TTC549 (cell line): ENCODE measurements at regions not wholly inside any gene's neighbourhood (a gene's known extent, or its start where the extent isn't known, plus 50 kb on each side); places are given as distances from the start of the nearest gene placed in this dataset.
"Not testable (repeated sequence)": the region's sequence is repeated elsewhere in the genome, so short reads cannot be mapped to it uniquely, and the experiment has no call there.

ENCODE experiments used
- FAIRE-seq: peaks from 2 replicates; lab custom pipeline; 2012; peaks lifted over from hg19 to GRCh38; lab: Jason Lieb, UNC

DNA sequence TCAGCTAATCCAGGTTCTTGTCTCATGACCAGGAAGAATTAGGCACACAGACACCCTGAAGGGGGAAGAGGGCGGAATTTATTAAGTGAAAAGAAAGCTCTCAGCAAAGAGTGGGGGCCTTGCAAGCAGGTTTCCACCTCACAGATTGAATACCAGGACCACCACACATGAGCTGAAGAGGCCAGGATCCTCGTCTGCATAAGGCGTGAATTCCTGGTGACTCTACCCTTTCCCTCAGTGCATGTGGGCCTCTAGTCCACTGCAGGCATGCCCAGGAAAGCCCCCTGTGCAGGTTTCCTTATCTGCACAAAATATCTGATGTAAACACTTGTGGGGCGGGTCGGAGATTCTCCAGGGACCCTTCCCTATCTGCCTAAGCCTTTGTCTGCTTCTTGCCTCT, 782.1 kb upstream of the LRRN3 start:
- no peak for FAIRE-seq

DNA sequence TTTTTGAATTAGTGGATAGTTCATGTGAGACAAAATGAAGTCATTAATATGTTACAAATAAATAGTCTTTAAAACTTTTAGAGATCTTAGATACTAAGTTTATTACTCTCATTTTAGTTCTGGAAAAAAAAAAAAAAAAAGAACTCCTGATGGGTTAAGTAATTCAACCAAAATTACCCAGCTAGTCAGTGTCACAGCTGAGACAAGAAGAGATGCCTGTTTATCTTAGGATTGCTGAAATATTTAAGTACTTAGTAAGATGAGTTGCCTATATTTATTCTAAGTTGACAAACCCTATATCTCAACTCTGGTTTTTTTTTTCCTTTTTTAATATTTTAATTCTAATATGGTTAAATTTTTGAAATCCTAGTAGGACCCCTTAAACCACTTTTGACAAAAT, 781.0 kb upstream of the LRRN3 start:
- no peak for FAIRE-seq

DNA sequence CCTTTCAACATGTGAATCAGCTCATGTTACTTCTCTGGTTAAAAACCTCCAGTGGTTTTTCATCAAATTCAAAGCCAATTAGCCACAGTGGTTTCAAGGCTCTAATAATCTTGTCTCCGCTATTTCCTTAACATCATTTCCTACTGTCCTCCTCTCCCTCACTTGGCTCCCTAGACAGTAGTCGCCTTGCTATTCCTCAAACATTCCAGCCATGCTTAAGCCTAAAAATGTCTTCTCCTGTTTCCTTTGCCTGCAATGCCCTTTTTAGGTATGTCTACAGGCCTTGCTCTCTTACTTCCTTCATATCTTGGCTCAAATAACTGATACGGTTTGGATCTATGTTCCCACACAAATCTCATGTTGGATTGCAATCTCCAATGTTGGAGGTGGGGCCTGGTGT, 779.4 kb upstream of the LRRN3 start:
- FAIRE-seq, result no peak

DNA sequence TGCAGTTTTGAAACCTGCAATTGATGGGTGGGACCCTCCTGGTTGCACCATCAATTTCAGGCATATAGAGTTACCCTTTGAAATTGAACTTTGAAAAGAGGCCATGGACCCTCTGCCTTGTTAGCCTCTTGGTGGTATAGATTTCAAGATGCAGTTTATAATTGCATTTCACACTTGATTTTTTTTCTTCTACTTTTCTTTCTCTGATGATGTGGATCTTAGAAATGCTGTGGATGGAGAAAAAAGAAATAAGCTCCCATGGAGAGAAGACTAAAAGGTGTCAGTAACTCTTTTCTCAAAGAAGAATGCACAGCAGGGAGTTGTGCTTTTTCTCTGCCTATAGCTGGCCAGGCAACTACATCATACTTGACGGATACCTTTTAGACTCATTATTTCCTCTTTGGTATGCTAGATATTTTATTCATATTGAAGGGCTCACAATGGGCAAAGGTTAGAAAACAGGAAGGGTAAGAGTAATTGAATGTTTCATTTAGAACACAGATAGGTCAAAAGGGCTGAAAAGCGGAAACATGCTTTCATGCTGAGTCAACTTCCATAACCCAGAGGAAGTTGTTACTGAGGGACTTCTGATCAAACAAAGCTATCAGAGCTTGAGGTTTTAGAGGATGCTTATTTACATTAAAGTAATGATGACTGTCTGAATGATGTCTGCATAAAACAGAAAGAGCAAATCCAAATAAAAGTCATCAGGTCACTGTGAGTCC, 773.2 kb upstream of the LRRN3 start:
- FAIRE-seq, result no peak

DNA sequence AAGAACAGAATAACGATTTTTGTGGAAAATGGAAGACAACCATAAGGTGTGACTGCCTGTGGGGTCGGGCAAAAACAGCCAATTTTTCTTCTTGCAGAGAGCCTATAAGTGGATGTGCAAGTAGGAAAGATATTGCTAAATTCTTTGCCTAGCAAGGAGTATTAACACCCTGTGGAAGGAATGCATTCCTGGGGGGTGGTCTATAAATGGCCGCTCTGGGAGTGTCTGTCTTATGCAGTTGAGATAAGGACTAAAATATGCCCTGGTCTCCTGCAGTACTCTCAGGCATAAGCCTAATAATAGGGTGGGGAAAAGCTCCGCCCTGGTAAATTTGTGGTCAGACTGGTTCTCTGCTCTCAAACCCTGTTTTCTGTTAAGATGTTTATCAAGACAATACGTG, 770.6 kb upstream of the LRRN3 start:
- FAIRE-seq, result not testable (repeated sequence)

DNA sequence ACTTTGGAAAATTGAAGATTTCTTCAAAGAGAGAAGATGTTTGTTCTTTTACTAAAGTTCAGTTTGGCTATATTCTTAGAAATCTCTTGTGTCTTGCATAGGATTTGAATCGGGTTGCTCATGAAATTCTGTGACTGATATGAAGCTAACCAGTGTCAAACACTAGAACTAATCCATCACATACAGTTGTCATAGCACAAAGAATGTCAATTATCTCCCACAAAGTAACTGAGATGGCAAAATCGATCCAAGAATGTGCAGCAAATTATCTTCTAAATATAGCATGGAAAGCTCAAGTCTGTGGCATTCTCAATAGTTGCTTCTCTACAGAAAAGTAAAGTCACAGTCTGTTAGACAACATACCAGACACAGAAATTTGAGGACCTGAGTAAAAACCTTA, 768.1 kb upstream of the LRRN3 start:
- FAIRE-seq, result no peak

DNA sequence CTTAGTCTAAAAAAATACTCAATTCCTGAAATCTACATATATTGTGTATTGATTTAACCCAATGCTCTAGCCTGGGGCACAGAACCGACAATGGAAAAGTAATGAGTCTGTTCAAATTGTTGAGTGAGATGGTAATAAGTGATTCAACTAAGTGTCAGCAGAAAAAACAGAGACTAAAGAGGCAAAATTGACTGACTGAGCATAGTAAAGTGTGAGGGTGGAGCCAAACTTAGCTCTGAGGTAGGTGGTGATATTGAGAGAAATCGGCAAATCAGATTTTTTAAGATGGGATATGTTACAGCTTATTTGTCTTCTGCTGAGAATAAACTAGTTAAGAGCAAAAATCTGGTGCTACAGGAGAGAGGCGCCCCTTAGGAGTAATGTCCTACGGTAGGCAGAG, 764.0 kb upstream of the LRRN3 start:
- no peak for FAIRE-seq

DNA sequence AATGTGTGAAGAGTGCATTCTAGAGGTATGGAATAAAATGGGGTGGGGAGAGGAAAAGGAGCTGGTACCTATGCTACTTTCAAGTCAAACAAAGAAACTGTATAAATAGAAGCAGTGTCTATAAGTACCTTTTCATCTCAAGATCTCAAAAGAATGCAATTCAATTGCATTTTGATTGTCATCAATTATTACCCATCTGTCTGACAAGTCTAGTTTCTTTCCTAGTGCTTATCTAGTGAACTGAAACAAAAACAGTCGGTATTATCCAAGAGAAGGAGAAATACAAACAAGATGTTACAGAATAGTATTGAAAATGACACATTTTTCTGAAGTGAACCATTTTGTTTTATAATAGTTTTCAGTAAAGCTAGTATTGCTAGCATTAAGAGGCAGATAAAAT, 754.5 kb upstream of the LRRN3 start:
- no peak for FAIRE-seq

DNA sequence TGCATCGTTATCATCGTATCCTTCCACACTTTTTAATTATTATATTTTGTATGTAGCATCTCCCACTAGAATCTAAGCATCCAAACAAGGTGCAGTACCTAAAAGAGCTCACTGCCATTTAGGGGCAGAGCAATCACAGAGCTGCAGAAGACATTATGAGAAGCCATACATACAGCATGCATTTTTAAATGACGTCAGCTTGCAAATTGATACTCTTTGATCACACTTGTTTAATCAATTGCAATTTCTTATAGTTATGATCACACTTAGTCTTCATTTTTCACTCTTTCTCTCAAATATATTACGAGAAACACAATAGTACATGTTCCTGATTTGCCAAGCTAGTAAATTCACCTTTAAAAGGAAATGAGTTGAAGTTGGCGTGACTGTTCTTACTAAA, 753.3 kb upstream of the LRRN3 start:
- no peak for FAIRE-seq

DNA sequence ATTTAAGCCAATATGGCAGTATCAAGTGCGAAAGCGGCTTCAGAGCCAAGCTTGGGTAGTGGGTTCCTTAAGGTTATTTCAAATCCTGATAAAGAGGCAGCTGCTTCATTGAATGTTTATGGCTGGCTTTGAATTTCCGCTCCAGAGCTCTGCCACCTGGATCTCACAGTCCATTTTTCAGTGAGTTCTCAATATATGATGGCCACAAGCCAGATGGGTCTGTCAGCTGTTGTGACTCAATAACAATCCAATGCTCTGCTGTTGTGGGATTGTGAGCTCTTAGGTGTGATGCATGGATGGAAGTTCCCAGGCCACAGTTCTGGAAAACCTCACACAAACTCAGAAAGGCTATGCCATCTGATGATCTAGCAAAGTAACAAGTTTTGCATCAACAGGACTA, 743.8 kb upstream of the LRRN3 start:
- FAIRE-seq, result no peak

DNA sequence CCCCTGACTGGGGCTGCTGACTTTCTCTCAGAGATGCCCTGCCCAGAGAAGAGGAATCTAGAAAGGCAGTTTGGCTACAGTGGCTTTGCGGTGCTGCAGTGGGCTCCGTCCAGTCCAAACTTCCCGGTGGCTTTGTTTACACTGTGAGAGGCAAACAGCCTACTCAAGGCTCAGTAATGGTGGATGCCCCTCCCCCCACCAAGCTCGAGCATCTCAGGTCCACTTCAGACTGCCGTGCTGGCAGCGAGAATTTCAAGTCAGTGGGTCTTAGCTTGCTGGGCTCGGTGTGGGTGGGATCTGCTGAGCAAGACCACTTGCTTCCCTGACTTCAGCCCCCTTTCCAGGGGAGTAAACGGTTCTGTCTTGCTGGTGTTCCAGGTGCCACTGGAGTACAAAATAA, 734.5 kb upstream of the LRRN3 start:
- no peak for FAIRE-seq

DNA sequence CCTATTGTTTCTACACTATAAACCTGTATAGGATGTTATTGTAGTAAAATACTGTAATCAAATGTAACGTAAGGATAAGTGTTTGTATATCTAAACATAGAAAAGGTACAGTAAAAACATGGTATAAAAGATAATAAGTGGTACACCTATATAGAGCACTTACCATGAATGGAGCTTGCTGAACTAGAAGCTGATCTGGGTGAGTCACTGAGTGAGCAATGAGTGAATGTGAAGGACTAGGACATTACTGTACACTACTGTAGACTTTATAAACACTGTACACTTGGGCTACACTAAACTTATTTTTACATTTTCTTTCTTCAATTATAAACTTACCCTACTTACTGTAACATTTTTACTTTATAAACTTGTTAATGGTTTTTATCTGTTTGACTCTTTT, 732.9 kb upstream of the LRRN3 start:
- FAIRE-seq, result no peak

DNA sequence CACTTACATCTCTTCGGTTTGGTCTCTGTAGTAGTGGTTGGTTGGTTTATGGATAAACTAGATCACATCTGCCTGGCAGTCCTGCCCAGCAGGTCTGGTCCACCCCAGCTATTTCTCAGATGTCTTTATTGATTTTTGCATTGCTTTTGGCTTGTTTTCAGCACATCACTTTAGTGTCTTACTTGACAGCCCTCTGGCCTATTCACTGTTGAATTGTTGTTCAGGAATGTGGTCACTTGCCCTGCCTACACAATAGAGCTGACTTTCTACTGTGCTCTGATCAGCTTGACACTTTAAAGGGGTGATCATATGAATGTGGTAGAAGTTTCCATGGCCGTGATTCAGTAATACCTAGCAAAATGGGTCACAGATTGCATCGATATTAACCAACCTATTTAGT, 719.2 kb upstream of the LRRN3 start:
- FAIRE-seq, result no peak

DNA sequence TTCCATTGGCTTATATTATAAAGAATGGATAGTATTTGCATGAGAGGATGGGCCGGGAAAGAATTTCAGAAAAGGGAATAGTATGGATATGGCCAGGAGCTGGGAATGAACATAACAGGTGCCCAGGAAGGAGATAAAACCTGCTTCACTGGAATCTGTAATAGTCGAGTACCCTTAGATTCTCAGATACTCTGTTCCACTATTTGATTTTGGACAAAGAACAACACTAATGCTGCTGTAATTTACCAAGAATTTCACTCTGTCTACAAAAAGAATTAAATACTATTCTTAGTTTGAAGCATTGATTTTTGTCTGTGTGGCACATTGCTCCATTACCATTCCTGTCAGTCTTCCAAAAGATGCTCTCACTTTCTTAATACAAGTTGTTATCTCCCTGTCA, 718.2 kb upstream of the LRRN3 start:
- no peak for FAIRE-seq

DNA sequence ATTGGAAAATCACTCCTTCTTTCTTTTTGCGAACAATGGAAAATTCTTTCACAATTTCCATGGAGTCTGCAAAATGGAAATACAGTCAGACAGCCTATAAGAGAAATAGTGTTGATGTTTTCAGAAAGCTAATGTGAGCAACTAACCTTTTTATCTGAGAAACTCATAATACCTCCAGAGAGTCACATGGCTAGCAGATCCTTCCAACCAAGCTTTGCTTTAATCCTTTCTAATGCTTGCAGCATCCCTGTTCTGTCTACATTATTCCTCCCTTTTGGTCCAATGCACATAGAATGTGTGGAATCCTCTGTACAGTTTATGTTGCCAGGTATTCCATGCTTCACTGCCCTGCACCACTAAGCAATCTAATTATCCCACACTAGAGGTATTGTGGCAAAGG, 717.5 kb upstream of the LRRN3 start:
- FAIRE-seq, result no peak

DNA sequence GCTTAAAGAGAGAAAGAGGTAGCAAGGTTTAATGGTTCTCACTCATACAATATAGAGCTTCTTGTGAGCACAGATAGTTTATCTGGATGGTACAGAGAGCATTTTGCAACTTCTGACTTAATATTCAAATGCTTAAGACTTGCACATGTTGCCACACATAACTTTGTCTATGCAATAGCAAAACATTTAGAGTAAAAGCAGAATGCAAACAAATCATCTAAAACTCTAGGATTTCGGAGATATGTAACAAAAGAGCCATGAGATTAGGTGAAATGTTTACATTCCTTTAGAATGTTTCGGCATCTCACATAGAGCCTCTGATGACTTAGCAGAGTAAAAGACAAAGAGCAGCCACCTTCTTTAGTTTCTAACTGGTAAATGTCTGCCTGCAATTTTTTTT, 717.1 kb upstream of the LRRN3 start:
- FAIRE-seq, result no peak

DNA sequence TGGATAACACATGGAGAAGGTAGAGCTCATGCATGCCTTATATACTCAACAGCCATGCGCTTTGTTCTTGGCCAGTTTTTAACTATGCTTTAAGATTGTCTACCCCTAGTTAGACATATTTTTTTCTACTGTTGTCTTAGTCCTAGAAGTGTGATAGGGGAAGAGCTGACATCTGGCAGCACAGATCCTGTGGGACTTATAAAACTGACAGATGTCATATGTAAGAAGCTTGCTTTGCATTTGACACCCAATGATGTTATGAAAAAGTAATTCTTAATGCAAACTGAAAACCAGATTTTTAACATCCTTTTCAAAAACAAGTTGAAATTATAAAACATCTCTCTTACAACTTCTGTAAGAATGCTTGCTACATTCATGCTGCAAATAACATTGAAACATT, 715.9 kb upstream of the LRRN3 start:
- FAIRE-seq, result no peak

DNA sequence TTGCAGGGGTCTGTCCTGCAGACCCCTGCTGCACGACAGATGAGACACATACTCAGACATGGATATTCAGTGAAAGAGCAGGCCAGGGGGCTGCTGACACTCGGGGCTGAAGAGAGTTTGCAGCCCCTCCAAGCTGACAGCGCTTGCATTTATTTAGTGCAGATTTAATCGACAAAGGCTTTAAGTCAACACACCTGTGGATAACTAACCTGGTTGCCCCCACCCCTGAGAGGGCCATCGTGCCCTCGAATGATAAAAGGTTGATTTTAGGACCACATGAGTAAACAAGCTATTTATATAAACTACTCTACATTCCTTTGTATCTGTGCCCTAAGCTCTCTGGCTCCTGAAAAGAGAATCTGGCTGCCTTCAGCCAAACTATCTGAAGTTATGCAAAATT, 708.2 kb upstream of the LRRN3 start:
- FAIRE-seq, result no peak

DNA sequence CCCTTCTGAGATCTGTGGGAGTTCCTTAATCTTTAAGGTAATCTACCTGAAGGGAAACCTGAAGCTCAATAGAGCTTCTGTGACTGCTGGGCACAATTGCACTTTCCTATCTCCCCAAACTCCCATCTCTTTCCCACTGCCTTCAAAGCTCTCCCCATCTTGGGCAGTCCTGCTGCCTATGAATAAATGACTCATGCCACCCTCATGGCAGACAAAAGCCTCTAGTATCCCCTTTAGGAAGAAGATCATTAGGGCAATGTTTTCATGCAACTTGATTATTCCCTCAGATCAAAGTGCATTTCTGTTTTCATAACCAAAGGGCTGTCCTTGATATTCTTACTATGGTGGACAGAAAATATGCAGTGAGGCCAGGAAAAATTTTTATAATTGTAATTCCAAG, 704.9 kb upstream of the LRRN3 start:
- no peak for FAIRE-seq

DNA sequence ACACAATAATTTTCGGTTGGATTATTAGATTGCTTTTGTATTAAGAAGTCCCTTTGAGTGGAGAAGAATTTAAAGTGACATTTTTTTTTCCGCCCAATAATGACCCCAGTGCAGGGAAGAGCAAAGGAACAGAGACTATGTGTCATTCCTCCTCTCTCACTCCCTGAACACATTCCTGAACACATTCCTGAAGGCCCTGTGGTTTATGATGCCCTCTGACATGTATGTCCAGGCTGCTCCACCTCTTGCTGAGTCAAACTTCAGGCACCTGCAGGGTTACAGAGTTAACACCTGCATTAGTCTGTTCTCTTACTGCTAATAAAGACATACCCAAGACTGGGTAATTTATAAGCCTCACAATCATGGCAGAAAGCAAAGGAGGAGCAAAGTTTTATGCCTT, 704.0 kb upstream of the LRRN3 start:
- FAIRE-seq, result no peak

DNA sequence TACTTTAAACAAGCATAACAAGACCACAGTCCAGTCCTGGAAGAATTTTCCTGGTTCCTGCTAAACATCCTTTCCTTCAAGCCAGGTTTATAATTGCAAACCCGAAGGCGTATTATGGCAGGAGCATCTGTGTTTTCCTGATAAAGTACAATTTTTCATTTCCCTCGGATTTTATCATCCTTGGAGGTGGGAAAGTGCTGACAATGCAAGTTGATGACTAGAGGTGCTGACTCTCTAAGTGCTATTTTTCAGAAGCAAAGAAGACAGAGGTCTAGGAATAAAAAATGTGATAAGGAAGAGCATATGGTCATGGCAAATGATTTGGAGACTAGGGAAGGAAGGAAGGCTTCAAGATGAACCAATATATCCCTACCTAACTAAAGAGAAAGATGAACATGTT, 703.2 kb upstream of the LRRN3 start:
- no peak for FAIRE-seq

DNA sequence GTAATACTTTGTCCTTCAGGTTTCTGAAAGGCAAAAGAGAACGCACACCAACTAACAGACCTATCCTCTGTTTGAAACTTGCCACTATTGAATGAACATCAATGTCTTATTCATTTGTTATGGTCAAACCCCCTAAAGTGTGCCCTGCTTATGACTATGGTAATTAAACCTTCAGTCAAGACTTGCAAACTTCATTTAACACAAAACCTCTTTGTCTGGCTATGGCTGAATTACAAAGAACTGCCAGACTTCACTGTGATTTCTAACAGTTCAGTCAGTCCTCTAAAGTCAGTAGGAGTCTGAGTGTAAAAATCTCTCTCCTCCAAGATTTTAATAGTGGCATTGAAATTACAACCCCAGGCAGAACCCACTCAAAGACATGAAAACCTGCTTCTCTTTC, 702.5 kb upstream of the LRRN3 start:
- FAIRE-seq, result no peak

DNA sequence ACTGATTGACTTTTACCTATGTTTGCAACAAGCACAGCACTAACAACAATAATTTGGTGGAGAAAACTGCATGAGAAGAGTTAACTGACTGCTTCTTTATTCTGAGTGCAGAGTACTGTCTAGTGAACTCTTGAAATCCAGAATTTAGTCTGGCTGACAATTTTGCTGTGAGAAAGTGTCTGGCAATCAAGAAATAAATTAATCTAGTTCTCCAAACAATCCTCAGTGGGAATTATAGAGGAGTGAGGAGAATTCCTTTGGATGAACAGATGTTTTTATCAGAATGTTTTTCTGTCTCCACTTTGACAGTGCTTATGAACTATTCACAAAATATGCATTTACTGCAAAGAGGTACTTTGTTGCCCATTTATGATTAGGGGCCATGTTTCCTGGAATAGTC, 694.9 kb upstream of the LRRN3 start:
- FAIRE-seq, result no peak

DNA sequence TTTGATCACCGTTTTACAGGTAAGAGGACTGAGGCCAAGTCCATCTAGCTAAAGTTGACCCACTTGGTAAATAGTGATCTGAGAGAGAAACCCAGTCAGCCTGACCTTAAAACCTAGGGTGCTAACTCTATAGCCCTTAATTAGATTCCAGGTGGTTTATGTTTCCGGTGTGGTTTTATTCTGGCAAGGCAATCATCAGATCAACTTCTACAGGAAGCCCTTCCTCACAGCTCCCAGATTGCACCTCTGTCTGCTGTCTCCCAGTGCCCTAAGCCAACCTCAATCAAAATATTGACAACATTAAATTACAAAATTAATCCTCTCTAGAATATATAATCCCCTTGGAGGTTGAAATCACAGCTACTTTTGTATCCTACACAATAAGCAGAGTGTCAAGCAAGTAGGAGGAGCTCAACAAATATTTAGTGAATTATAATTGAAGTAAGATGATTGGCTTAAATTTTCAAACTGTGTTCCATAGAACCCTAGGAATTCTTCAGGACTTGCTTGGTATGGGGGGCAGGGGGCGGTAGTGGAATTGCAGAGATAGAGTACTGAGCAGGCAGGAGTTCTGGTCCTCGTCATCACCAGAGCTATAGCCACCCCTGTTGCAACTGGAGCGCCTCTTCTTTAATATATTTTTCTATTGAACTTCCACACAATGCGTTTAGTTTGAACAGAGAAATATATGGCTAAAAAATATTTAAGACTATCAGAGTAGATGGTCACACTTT, 692.8 kb upstream of the LRRN3 start:
- FAIRE-seq, result no peak
